HTR-8/SVneo (cell line): ENCODE measurements at regions not wholly inside any gene's neighbourhood (a gene's known extent, or its start where the extent isn't known, plus 50 kb on each side); places are given as distances from the start of the nearest gene placed in this dataset.

Source experiments
- DNase-seq: peaks from one replicate; pipeline ENCODE4 v3.0.0; 2011; ENCODE audit warnings: low spot score, mixed read lengths; ENCODE audit not compliant: insufficient read length
- FAIRE-seq: peaks from 2 replicates; lab custom pipeline; 2011; peaks lifted over from hg19 to GRCh38; lab: Jason Lieb, UNC

DNA sequence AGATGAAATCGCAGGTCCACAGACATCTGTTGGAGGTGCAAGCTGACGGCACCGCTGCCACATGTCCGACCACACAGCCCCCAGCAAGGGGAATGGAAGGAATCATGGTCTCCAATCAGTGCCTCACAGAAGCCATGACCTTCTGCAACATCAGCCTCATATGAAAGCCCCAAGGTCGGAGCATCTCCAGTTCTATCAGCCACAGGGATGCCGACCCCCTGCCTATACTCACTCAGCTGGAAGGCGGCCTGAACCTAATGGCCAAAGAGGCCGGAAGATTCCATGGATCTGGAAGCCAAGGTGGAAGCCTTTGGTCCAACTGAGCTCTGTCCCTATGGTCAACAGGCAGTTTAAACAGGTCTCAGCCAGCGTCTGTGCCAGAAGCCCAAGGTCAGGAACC lies 278.8 kb downstream of the TNS1 start:
- DNase-seq = no peak
- FAIRE-seq = no peak

DNA sequence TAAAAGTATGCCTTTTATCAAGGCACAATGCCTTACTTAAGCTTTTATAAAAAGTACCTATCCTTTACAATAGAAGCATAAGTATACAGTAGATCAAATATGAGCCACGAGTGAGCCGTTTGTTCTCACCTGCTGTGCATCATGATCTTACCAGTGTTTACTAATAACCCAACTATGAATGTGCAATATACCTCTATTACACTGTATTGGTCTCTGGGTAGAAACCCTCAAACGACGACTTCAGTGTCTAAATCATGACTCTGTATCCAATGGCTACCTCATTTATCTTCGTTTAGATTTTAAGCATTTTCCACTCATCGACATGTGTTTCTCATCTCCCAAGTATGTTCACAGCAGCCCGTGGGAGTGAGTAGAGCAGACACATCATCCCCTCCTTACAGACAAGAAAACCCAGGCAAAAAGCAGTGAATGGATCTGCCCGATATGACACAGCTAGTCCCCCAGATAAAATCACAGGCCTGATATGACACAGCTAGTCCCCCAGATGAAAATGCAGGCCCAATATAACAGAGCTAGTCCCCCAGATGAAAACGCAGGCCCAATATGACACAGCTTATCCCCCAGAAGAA lies 279.8 kb downstream of the TNS1 start:
- DNase-seq = no peak
- FAIRE-seq = no peak

DNA sequence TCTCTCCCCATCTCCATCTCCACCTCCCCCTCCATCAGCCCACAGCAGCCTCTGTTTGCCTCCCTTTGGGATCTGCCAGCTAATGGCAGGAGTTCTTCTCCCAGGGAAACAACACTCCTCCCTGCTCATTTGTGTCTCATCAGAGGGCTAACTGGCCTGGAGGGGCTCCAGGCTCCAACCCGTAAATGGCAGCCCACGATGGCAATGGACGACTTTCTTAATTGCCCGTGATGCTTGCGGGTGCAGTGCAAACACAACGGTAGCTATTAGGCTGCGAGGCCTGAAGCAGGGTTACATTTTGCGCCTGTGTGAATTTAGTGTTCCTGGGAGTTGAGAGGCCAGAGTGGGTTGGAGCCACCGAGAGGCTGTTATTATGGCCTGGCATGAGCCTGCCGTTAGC lies 285.1 kb downstream of the TNS1 start:
- DNase-seq = no peak

DNA sequence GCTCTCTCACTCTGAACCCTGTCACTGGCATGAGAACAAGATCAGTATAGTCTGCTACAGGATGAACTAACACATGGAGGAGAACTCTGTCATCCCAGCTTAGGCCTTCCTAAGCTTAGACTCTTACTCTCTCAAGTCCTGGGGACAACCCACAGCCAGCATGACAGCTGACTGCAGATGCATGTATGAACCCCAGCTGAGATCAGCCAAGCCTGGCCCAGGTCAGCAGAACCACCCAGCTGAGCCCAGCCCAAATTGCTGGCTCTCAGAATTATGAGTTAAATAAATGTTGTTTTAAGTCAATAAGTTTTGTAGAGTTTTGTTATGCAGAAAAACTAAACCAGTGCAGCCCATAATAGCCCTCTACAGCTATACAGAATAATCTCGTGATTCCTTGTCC lies 287.3 kb downstream of the TNS1 start:
- no peak for DNase-seq
- no peak for FAIRE-seq

More for the DNA sequence above, 285.1 kb downstream of the TNS1 start:
- FAIRE-seq = no peak

DNA sequence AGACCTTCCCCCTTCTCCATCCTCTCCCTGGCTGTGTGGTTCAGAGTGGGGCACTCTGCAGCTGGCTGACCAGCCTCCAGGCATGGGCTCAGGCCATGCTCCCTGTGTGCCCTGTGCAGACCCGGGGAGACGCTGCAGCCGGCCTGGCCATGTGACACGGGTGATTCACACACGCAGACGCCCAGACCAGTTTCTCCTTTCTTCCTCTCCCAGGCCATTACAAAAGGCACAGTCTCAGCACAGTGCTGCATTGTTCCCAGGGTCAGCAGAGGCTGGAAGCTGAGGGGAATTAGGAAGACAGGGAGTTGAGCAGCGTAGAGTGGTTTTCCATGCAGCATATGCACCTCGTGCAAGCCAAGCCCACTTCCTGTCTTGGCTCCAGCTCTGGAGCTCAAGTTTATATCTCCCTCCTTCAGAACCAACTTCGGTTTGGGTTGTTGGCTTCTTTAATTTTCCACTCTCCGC lies 288.5 kb downstream of the TNS1 start:
- DNase-seq (no peak), FAIRE-seq (no peak)

DNA sequence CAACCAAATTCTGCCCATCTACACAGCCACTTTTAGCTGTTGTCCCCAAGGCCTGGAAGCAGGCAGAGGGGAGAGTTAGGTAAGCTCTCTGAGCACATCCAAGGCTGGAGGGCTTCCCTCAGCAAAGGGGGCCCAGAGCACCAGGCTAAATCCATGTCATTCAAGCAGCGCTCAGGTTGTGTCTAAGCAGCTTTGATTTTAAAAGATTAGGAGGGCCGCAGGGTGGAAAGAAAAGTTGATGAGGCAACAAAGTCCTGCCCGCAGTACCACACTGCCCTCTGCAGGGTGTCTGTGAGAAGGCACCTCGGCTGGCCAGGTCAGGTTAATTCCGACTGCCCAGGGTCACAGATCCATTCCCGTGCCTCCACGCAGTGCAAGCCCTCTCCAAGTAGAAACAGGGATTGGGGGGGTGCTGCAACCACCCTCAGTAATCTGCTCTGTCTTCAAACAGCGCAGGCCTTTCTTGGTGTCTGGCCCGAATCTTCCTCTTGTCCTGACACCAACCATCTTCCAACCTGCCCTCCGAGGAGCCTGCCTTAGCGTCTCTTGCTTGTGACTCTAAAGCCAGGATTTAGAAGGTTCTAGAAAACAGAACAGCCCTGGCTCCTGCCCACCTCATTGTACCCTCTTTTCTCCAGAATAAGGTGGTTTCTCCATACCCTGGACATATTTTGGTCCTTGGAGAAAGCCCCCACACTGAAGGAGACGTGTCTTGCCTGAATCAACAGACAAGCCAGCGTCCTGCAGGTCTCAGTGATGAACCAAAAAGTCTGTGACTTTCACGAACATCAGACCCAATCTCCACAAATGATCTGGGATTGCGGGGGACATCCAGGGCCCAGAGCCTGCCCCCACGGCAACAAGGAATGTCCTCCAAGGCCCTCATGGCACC lies 289.2 kb downstream of the TNS1 start:
- DNase-seq = peak; percentile 78

DNA sequence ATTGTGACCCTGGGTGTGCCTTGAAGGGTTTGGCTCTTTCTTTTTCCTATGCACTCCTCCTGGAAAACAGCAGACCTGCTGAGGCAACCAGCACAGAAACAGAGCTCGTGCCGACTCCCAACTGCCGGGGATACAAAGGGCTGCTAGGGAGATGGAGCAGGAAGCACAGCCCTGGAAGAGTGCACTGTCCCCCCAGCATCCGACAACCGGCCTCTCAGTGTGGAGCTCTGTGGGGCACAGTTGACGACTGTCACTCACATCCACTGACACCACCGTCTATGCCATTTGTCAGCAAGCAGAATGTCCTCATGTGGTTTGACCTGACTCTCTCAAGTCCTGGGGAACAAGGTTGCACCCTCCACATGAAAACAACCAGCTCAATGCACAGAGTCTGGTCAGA lies 290.4 kb downstream of the TNS1 start:
- DNase-seq = no peak
- no peak for FAIRE-seq

More for the DNA sequence above, 289.2 kb downstream of the TNS1 start:
- no peak for FAIRE-seq

DNA sequence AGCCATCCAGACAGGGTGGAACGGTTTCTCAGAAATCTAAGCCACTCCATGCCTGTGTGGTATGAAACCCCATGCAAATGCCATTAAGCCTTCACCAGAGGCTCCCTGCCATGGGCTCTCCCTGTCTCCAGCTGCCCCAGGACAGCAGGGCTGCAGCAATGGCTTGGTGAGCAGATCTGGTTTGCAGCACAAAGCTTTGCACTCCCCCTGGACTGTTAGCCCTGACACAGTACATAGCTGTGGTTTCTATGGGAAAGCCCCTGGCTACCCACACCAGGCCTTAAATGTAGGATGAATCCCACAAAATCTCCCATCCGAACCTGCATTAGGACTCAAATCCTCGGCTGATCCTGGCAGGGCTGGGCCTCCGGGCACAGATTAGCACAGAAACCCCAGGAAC lies 291.6 kb downstream of the TNS1 start:
- no peak for FAIRE-seq

DNA sequence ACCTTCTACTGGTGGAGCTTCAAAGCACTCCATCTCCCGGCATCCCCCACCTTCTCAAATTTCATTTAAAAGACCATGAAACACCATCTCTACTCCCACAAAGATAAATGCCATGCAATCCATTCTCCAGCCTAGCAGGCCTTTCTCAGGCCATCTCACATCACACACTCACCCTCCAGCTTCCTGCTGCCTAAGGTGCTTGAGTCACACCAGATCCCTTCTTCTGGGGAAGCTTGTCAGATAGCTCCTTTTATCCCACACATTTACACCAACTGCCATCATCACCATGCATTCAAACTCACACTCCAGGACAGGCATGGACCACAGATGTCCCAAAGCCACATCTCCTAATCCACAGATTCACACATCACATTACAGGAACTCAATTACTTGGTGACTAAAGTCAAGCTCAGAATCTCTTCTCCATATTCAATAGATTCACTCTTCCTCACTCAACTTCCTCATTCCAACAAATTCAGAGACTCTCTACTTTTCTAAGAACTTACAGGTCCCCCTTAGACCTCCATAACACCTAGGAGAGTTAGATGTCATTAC lies 292.5 kb downstream of the TNS1 start:
- FAIRE-seq = no peak
- no peak for DNase-seq

More for the DNA sequence above, 291.6 kb downstream of the TNS1 start:
- no peak for DNase-seq

DNA sequence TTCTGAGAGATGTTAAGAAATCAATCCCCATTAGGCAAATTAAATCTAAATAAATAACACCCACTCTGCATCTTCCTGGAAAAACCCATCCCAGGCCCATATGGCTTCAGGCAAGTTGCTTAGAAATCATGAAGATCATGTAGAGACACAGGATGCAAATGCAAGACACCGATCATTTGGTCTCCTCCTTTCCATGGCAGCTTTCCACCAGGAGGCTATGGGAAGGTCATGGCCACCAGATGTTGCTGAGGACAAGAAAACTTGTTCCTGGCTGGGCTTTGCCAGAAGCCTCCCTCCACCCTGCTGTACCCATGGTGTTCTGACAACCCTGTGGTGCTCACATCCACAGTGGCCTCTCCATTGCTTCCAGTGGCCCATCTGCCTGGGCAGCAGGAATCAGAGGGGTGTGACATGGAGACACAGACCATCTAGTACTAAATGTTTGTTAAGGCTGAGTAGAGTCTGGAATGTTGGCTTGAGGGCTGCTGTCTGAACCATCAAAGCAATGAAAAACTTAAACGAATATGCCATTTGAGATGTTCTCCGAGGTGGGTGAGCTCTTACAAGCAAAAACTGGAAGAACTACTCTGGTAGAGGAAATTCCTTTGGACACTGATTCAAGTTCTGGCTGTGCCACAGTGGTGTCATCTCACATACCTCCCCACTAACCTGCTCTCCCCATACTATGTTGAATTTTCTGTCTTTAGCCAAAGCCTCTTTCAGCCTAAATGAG lies 293.2 kb downstream of the TNS1 start:
- DNase-seq (no peak), FAIRE-seq (no peak)

DNA sequence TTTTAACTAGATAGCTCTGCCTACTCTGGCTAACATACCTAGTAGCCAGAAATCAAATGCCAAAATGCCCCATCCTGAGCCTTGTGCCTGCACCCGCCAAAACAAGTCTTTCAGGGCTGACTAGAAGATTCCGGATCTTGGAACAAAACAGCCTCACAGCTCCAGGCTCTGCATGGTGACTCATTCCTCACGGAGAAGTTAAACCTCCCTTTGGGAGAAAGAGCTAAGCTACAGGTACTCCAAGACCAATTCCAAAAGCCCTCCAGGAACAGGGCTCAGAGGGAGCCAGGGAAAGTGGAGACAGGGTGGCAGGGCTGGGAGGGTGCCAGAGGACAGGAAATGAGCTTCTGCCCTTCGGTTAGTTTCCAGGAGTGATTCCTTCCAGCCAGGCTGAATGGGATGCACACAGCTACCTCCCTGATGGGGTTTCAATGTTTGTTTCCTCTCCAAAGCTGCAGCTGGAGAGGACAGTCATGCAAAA lies 295.6 kb downstream of the TNS1 start:
- no peak for DNase-seq
- no peak for FAIRE-seq

DNA sequence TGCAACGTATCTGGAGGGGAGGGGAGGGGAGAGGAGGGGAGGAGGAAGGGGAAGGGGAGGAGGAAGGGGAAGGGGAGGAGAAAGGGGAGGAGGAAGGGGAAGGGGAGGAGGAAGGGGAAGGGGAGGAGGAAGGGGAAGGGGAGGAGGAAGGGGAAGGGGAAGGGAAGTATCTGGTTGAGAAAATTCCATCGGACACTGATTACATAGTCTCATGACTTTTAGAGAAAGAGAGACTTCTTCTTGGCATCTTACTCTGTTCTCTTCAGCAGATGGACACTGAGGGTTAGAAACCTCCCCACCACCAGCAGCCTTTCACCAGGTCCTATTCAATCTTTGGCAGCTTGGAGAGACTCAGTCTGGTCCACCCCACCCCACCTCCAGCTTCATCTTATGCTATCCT lies 296.3 kb downstream of the TNS1 start:
- FAIRE-seq = no peak
- no peak for DNase-seq

DNA sequence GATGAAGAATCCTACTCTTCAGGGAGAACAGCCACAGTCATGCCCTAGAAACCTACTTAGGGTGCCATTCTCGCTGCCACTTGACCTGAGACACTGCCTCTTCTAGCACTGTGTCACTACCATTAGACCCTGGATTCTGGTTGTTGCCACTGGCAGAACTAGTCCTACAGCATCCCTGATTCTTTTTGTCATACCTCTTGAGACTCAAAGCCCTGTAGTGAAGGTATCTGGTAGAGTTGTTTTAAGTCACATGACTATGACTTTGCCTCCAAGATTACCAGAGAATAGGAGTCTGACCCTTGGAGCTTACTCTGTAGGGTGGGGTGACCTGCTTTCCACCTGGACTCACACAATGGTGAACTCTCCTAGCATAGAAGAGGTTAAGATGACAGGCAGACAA lies 296.7 kb downstream of the TNS1 start:
- FAIRE-seq (no peak), DNase-seq (no peak)

DNA sequence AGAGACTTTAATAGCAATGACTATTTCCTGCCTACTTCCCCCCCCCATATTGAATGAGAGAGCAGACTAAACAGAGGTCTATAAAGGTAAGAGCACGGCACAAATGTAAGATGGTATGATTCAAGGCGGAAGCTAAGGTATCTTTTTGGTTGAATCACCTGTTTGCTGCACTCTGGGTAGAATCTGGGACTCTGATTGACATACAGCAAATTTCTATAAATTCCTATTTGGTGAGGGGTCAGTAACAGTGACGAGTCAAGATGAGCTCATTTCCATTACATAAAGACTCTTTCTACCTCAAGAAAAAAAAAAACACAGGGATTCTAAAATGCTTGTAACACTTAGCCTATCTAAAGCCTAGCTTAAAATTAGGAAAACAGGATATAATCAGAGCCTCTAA lies 297.3 kb downstream of the TNS1 start:
- FAIRE-seq = no peak
- no peak for DNase-seq

DNA sequence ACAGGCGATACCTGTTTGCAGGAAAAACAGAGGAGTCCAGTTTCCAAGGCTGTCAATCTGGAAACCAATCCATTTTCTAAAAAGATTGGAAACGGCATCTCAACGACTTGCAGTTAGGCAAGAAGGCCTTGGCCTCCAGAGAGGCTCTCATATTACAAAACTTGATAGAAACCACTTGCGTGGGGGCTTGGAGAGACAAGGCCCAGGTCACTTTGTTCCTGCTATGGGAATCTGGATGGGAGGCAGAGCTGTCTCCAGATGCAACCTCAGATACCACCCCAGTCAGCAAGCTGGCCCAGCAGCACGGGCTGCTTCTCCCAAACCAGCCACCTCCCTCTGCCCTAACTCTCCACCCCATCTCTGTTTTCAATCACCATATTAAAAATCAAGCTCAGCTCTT lies 298.8 kb downstream of the TNS1 start:
- no peak for DNase-seq
- no peak for FAIRE-seq

DNA sequence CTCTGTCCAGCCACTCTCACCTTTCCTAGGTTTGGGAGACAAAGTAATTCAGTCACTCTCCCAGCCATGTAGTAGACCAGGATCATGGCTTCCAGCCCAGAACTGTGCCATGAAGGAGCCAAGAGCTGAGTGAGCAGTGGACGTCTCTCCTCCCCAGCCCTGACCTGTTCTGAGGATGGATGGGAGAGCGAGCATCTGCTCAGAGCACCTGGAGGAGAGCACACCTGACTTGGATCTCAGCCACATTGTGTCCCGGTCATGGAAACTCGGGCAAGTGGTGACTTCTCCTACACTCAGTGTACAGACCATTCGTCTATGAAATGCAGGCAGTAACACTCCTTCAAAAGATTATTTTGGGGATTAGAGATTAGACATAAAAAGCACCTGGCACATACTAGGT lies 299.7 kb downstream of the TNS1 start:
- DNase-seq (no peak), FAIRE-seq (no peak)

DNA sequence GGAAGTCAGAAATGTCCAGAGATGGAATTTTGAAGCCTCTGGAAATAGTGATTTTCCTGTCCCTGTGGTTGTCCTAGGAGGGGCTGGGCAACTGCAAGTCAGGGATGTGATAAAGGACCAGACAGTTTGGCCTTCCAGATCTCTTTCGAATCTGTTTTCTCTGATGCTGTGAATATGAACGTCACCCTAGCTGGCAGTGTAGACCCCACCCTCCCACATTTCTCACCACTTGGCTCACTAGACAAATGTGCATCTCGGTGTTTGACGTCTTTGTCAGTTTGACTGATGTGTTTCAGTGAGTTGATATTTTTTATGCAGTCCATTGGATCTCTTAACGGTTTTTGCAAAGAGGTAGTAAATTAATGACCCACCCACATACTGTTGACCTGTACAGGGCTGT lies 301.2 kb downstream of the TNS1 start:
- FAIRE-seq (no peak), DNase-seq (no peak)

DNA sequence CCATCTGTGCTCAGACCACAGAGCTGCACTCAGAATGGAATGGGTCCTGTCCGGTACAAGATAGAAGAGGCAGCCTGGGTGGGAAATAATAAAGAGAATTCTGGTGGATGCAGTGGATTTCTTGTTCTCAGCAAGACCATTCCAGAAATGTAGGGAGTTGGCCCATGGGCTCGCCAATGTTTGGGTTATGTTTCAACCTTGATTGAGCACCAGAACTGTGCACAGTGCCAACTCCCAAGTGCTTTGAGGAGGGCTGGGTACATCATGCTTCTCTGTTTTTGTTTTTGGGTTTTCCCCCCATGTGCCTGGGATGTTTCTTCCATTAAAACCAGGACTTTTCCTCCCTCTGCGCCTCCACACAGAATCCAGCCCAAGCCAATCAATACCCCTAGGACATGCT lies 304.1 kb downstream of the TNS1 start:
- no peak for DNase-seq
- no peak for FAIRE-seq

DNA sequence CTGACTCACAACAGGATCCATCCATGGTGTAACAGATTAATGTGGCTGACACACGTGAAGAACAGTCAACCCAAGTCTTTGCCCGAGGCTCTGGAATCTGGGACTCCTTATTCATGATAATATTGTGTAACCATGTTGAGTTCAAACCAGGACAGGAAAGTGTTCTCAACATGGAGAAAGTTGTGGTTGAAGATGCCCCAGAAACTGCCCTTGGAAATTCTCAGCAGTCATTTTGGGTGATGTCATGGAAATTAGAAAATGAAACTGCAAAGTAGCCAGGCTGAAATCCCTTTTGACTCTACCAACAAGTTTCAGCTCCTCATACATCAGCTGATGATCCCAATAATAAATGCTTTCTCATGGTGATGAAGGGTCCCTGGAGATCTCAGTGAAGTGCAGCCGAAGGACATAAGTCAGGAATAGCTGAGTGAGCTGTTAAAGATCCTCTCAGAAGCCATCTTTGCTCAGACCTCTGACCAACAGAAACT lies 307.7 kb downstream of the TNS1 start:
- FAIRE-seq = peak; percentile 62
- DNase-seq = peak; percentile 73

DNA sequence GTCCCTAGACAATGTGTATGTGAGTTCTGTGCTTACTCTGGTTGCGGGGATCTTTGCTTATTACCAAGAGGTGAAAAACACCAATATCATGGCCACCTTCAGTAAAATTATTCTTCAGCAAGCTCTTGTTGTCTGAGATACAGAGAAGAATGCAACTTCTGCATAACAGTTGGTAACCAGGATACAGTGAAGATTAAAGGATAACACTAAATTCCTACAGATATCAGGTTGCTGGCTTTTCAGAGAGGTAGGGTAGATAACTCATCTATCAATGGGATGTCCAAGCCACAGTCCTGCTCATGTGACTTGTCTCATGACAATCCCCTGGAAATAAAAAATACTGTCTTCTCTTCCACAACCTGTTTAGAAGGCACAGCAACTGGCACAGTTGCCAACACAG lies 308.5 kb downstream of the TNS1 start:
- DNase-seq (no peak), FAIRE-seq (peak; percentile 49)
